H9 (cell line): ENCODE measurements at regions not wholly inside any gene's neighbourhood (a gene's known extent, or its start where the extent isn't known, plus 50 kb on each side); places are given as distances from the start of the nearest gene placed in this dataset.

Experiments used
- DNase-seq: peaks from one replicate; pipeline ENCODE4 v3.0.0-alpha.2; 2017
- H2AFZ ChIP-seq: one replicate; pipeline ENCODE4 v1.6.1; 2013; ENCODE audit warnings: mild to moderate bottlenecking, low read length, control low read depth, moderate library complexity
- H2AK5ac ChIP-seq: 2 replicates; pipeline ENCODE4 v1.6.1; 2013; ENCODE audit warnings: low read length, control low read depth, mixed read lengths; ENCODE audit not compliant: insufficient read length
- H2BK120ac ChIP-seq: one replicate; pipeline ENCODE4 v1.6.1; 2013; ENCODE audit warnings: low read depth, mild to moderate bottlenecking, low read length, control low read depth, inconsistent platforms; ENCODE audit not compliant: poor library complexity, severe bottlenecking
- H2BK12ac ChIP-seq: 2 replicates; pipeline ENCODE4 v1.6.1; 2013; ENCODE audit warnings: low read length, control low read depth, mixed read lengths, low read depth; ENCODE audit not compliant: insufficient read length
- H2BK15ac ChIP-seq: 2 replicates; pipeline ENCODE4 v1.6.1; 2013; ENCODE audit warnings: low read depth, low read length, control low read depth
- H2BK20ac ChIP-seq: one replicate; pipeline ENCODE4 v1.6.1; 2013; ENCODE audit warnings: low read depth, mild to moderate bottlenecking, low read length, control low read depth, inconsistent platforms; ENCODE audit not compliant: poor library complexity, severe bottlenecking
- H2BK5ac ChIP-seq: 2 replicates; pipeline ENCODE4 v1.6.1; 2013; ENCODE audit warnings: low read length, control low read depth, mixed read lengths; ENCODE audit not compliant: insufficient read length
- H3K14ac ChIP-seq: 2 replicates; pipeline ENCODE4 v1.6.1; 2013; ENCODE audit warnings: low read length, control low read depth; ENCODE audit not compliant: insufficient read depth
- H3K18ac ChIP-seq: 2 replicates; pipeline ENCODE4 v1.6.1; 2013; ENCODE audit warnings: low read depth, mild to moderate bottlenecking, mixed read lengths, low read length, control low read depth; ENCODE audit not compliant: insufficient read length
- H3K23ac ChIP-seq: 2 replicates; pipeline ENCODE4 v1.6.1; 2013; ENCODE audit warnings: low read length, control low read depth, mixed read lengths, low read depth; ENCODE audit not compliant: insufficient read length
- H3K23me2 ChIP-seq: 2 replicates; pipeline ENCODE4 v1.6.1; 2013; ENCODE audit warnings: low read depth, mild to moderate bottlenecking, mixed read lengths, low read length, control low read depth; ENCODE audit not compliant: insufficient read length, poor library complexity, severe bottlenecking
- H3K27ac ChIP-seq: 2 replicates; pipeline ENCODE4 v1.5.1; 2013; ENCODE audit warnings: low read length, control low read depth, mixed read lengths, low read depth; ENCODE audit not compliant: insufficient read length
- H3K27me3 ChIP-seq: 2 replicates; pipeline ENCODE4 v1.6.1; 2013; ENCODE audit warnings: low read length, control low read depth, inconsistent platforms; ENCODE audit not compliant: insufficient read depth
- H3K4ac ChIP-seq: 2 replicates; pipeline ENCODE4 v1.6.1; 2013; ENCODE audit warnings: low read depth, mild to moderate bottlenecking, control low read depth, inconsistent platforms, low read length, moderate library complexity
- H3K4me1 ChIP-seq: 2 replicates; pipeline ENCODE4 v1.6.1; 2013; ENCODE audit warnings: low read length, control low read depth, inconsistent platforms; ENCODE audit not compliant: insufficient read depth
- H3K4me2 ChIP-seq: 2 replicates; pipeline ENCODE4 v1.6.1; 2013; ENCODE audit warnings: low read length, control low read depth, mixed read lengths; ENCODE audit not compliant: insufficient read length, insufficient read depth
- H3K56ac ChIP-seq: 2 replicates; pipeline ENCODE4 v1.6.1; 2013; ENCODE audit warnings: low read depth, mild to moderate bottlenecking, mixed read lengths, low read length, control low read depth; ENCODE audit not compliant: insufficient read length
- H3K79me1 ChIP-seq: 2 replicates; pipeline ENCODE4 v1.6.1; 2013; ENCODE audit warnings: low read depth, mild to moderate bottlenecking, moderate library complexity, low read length, control low read depth, inconsistent platforms; ENCODE audit not compliant: insufficient read depth, poor library complexity, severe bottlenecking
- H3K79me2 ChIP-seq: 2 replicates; pipeline ENCODE4 v1.6.1; 2013; ENCODE audit warnings: low read length, control low read depth, inconsistent platforms; ENCODE audit not compliant: insufficient read depth
- H3K9ac ChIP-seq: 2 replicates; pipeline ENCODE4 v1.6.1; 2013; ENCODE audit warnings: low read length, control low read depth, mixed read lengths; ENCODE audit not compliant: insufficient read length; ENCODE audit errors: extremely low read depth
- H3K9me3 ChIP-seq: one replicate; pipeline ENCODE4 v1.6.1; 2013; ENCODE audit warnings: low read depth, low read length, inconsistent platforms; ENCODE audit not compliant: control insufficient read depth
- H3T11ph ChIP-seq: one replicate; pipeline ENCODE4 v1.6.1; 2013; ENCODE audit warnings: mild to moderate bottlenecking, low read length, control low read depth, inconsistent platforms
- H4K20me1 ChIP-seq: one replicate; pipeline ENCODE4 v1.6.1; 2013; ENCODE audit not compliant: control insufficient read depth, insufficient read length, insufficient read depth
- H4K5ac ChIP-seq: 2 replicates; pipeline ENCODE4 v1.6.1; 2013; ENCODE audit warnings: low read depth, mild to moderate bottlenecking, mixed read lengths, low read length, control low read depth; ENCODE audit not compliant: insufficient read length
- H4K8ac ChIP-seq: replicated peaks from 2 replicates; pipeline ENCODE4 v1.6.1; 2013; ENCODE audit warnings: low read length, control low read depth, mixed read lengths, low read depth; ENCODE audit not compliant: insufficient read length
- H4K91ac ChIP-seq: 2 replicates; pipeline ENCODE4 v1.6.1; 2013; ENCODE audit warnings: low read depth, mild to moderate bottlenecking, moderate library complexity, mixed read lengths, low read length, control low read depth; ENCODE audit not compliant: insufficient read length
- H3K27ac Mint-ChIP-seq, 3 experiments: 2 replicates in 2 of 3; 3 replicates in 1 of 3; pipeline ENCODE4 v1.8.0; 2020 to 2021; ENCODE audit warnings: mixed read lengths in 3 of 3, mild to moderate bottlenecking in 1 of 3, moderate library complexity in 1 of 3
- H3K27me3 Mint-ChIP-seq: 2 replicates; pipeline ENCODE4 v1.8.0; 2021; ENCODE audit warnings: low read depth, mild to moderate bottlenecking, moderate library complexity, mixed read lengths
- H3K36me3 Mint-ChIP-seq, 3 experiments: 2 replicates in 2 of 3; 3 replicates in 1 of 3; pipeline ENCODE4 v1.8.0; 2020 to 2021; ENCODE audit warnings: low read depth in 3 of 3, mixed read lengths in 3 of 3; ENCODE audit not compliant: insufficient read depth in 1 of 3
- H3K4me1 Mint-ChIP-seq, 2 experiments: 2 replicates each; pipeline ENCODE4 v1.8.0; 2020; ENCODE audit warnings: mixed read lengths in 2 of 2
- H3K4me3 Mint-ChIP-seq, 2 experiments: 2 replicates in 1 of 2; 3 replicates in 1 of 2; pipeline ENCODE4 v1.8.0; 2020 to 2021; ENCODE audit warnings: mild to moderate bottlenecking in 2 of 2, mixed read lengths in 2 of 2, moderate library complexity in 1 of 2
- H3K9me3 Mint-ChIP-seq, 2 experiments: 2 replicates in 1 of 2; 3 replicates in 1 of 2; pipeline ENCODE4 v1.8.0; 2020; ENCODE audit warnings: mild to moderate bottlenecking in 2 of 2, mixed read lengths in 2 of 2, moderate library complexity in 1 of 2
- CTCF ChIP-seq: fragments of 200-600 bp; sonication (generic); conservative IDR thresholded peaks from 3 replicates; pipeline ENCODE4 v1.8.0; 2021; ENCODE audit warnings: antibody characterized with exemption, mild to moderate bottlenecking
- WGBS: extraction: QIAGEN DNeasy Blood & Tissue Kit; methylation state at CpG from one replicate; pipeline ENCODE4 v1.1.7; 2013; ENCODE audit warnings: missing lambda C conversion rate, low lambda C conversion rate, mixed read lengths; ENCODE audit not compliant: insufficient read length; ENCODE audit errors: extremely low coverage; 5-methylcytosine and 5-hydroxymethylcytosine counted together

DNA sequence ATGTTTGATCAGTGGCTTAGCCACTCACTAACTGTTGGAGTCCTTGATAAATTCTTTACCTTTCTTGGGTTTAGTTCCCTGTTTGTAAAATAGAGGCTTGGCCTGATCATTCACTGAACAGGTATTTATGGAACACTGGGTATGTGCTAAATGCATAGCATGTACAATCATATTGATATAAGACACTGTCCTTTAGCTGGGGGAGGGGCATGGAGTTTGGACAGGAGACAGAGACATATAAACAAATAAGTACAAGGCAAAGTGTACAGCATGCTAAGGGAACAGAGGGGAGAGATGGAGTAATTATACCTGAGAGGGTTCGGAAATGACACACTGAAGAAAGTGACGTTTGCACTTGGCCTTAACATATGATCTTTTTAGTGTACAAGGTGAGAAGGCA lies 124.3 kb upstream of the CACNA1E start:
- Histone ChIP-seq H3K4ac (no peak overlapping the region), H2BK120ac (no peak overlapping the region), H4K20me1 (no peaks in the 10 kb centered on the region), H3K79me1 (no peaks in the 10 kb centered on the region), H2AK5ac (no peak overlapping the region), H2BK12ac (no peak overlapping the region), H3K79me2 (no peaks in the 10 kb centered on the region), H4K91ac (no peak overlapping the region), H3K4me2 (no peak overlapping the region), H3K23me2 (no peaks in the 10 kb centered on the region), H3K23ac (no peak overlapping the region), H3K18ac (no peak overlapping the region), H3K27me3 (no peaks in the 10 kb centered on the region), H2BK20ac (no peak overlapping the region), H2BK5ac (no peak overlapping the region), H3K9me3 (no peaks in the 10 kb centered on the region), H3K27ac (no peak overlapping the region), H3K4me1 (no peaks in the 10 kb centered on the region), H2AFZ (no peak overlapping the region), H2BK15ac (no peak overlapping the region), H3K56ac (no peak overlapping the region), H3K14ac (no peak overlapping the region), H4K8ac (no peak overlapping the region), H3K9ac (no peak overlapping the region), H3T11ph (no peak overlapping the region), H4K5ac (no peak overlapping the region)
- H3K27me3 Mint-ChIP-seq, result peaks cover 7% of the 10 kb centered on the region; the same call in 1 of the 2 replicates
- TF ChIP-seq CTCF, result no peak
- H3K4me1 Mint-ChIP-seq, result peaks cover 0 to 3% of the 10 kb centered on the region in 2 experiments; a peak in 3 of 4 replicates
- no peak overlapping the region for H3K27ac Mint-ChIP-seq
- no peak for DNase-seq
- H3K36me3 Mint-ChIP-seq, result no peaks in the 10 kb centered on the region
- H3K9me3 Mint-ChIP-seq, result no peaks in the 10 kb centered on the region
- H3K4me3 Mint-ChIP-seq, result no peak overlapping the region
- WGBS, result no CpG with 5 or more reads among the region's 2 CpGs
